Nephron (organoid): ENCODE measurements at regions not wholly inside any gene's neighbourhood (a gene's known extent, or its start where the extent isn't known, plus 50 kb on each side); places are given as distances from the start of the nearest gene placed in this dataset.

ENCODE experiments used
- H3K27ac Mint-ChIP-seq, 3 experiments: 2 replicates each; pipeline ENCODE4 v1.8.0; 2020; ENCODE audit warnings: mixed read lengths in 3 of 3, mild to moderate bottlenecking in 2 of 3, moderate library complexity in 1 of 3
- H3K27me3 Mint-ChIP-seq: 2 replicates; pipeline ENCODE4 v1.8.0; 2021; ENCODE audit warnings: low read depth, mild to moderate bottlenecking, moderate library complexity, mixed read lengths
- H3K36me3 Mint-ChIP-seq: 2 replicates; pipeline ENCODE4 v1.8.0; 2020; ENCODE audit warnings: low read depth, mixed read lengths
- H3K4me1 Mint-ChIP-seq: 2 replicates; pipeline ENCODE4 v1.8.0; 2020; ENCODE audit warnings: mixed read lengths
- H3K4me3 Mint-ChIP-seq, 3 experiments: 2 replicates each; pipeline ENCODE4 v1.8.0; 2020; ENCODE audit warnings: mild to moderate bottlenecking in 3 of 3, mixed read lengths in 3 of 3, moderate library complexity in 2 of 3
- H3K9me3 Mint-ChIP-seq: 2 replicates; pipeline ENCODE4 v1.8.0; 2020; ENCODE audit warnings: mixed read lengths
- CTCF ChIP-seq, 3 experiments: fragments of 200-600 bp; sonication (generic); IDR thresholded peaks; one replicate each; pipeline ENCODE4 v1.5.0; 2021; ENCODE audit warnings: antibody characterized with exemption in 3 of 3; ENCODE audit not compliant: unreplicated experiment in 3 of 3

DNA sequence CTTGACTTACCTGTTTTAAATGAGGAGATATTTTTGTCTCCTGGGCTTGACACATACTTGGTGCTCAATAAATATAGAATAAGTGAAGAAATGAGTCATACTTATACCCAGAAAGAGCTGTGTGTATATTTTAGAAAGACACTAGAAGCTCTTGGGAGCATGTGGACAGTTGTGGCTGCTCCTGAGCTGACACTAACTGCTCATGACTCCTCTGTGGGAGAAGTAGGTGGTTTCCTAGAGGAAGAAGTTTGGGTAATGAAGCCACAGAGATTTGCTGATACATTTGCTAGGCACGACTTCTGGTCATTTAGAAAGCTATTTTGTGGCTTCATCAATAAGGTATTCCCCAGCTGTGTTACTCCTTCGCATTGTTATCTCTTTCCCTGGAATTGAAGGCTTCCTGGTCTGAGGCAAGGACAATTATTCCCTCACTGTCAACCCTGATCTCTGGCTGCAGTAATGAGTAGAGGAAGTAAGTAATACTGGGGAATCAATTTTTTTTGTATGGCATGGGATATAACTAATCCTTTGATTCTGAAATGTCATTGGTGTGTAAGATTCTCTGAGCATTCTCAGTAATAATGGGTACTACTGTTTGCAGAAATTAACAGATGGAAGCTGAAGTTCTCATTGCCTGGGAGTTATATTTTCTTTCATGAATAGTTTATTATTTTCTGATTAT lies 79.6 kb upstream of the DCBLD2 start:
- TF ChIP-seq CTCF (IDR thresholded peaks at IDR 0.05; ENCODE audit: unreplicated experiment in 3 of 3), result no peak
- Mint-ChIP-seq H3K4me3 (no peak overlapping the region), H3K27me3 (no peaks in the 10 kb centered on the region), H3K27ac (no peak overlapping the region), H3K36me3 (no peaks in the 10 kb centered on the region), H3K4me1 (peaks cover 14% of the 10 kb centered on the region), H3K9me3 (no peaks in the 10 kb centered on the region)

DNA sequence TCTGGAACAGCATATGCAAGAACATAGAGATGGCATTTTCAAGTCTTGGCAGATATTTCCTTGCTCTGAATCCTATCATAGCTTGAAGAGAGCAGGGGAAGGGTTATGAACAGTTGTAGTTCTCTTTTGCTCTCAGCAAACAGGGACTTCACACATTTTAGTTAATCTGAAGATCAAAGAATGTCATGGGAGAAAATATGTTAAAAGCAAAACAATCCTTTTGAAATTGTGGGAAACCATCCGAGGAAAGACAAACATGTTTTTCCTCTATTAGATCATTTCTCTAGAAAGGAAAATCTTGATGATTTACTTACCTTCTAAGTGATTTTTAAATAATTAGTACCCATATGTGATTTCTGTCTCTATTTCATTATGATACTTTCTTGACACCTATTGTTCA lies 77.8 kb upstream of the DCBLD2 start:
- no peaks in the 10 kb centered on the region for H3K36me3 Mint-ChIP-seq
- peaks cover 5% of the 10 kb centered on the region for H3K4me1 Mint-ChIP-seq
- no peak overlapping the region for H3K27ac Mint-ChIP-seq
- no peaks in the 10 kb centered on the region for H3K9me3 Mint-ChIP-seq
- no peaks in the 10 kb centered on the region for H3K27me3 Mint-ChIP-seq
- H3K4me3 Mint-ChIP-seq, result no peak overlapping the region
- no peak for TF ChIP-seq CTCF (IDR thresholded peaks at IDR 0.05; ENCODE audit: unreplicated experiment in 3 of 3)

DNA sequence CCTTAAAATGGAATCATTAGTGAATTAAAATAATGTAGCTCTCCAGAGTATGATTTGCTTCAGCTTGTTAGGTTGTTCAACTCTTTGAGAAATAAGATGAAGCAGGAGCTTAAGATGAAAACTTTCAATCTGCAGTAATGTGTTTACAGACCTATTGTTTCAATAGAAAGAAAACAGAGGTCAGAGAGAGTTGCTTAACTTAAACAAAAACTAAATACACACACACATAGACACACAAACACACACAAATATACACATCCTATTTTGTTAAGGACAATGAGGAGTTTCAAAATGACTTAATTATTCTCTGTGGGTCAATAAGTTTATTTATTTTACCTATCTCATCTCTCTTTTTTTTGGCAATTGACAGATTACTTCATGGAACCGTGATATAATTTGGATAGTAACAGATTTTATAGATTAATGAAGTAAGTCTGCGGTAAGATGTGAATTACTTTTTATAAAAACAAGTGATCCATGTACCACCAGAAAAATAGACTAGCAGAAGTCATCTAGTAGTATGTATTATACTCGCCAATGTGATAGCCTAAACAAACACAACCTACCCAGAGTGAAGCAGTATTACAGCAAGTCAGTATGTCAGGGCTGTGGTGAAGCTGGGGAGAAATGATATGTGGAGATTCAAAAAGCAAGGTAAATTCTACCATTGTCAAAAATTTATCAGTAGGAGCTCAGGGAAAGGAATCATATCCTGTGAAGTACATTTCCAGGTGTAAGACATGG lies 76.7 kb upstream of the DCBLD2 start:
- H3K27ac Mint-ChIP-seq, result no peak overlapping the region
- H3K4me1 Mint-ChIP-seq, result peaks cover 5% of the 10 kb centered on the region
- H3K4me3 Mint-ChIP-seq, result no peak overlapping the region
- no peaks in the 10 kb centered on the region for H3K9me3 Mint-ChIP-seq
- H3K27me3 Mint-ChIP-seq, result no peaks in the 10 kb centered on the region
- no peak for TF ChIP-seq CTCF (IDR thresholded peaks at IDR 0.05; ENCODE audit: unreplicated experiment in 3 of 3)
- H3K36me3 Mint-ChIP-seq, result no peaks in the 10 kb centered on the region

- H3K4me1 Mint-ChIP-seq, result peaks cover 5% of the 10 kb centered on the region
- no peak for TF ChIP-seq CTCF (IDR thresholded peaks at IDR 0.05; ENCODE audit: unreplicated experiment in 3 of 3)
- H3K27me3 Mint-ChIP-seq, result no peaks in the 10 kb centered on the region
- no peak overlapping the region for H3K4me3 Mint-ChIP-seq
- H3K36me3 Mint-ChIP-seq, result no peaks in the 10 kb centered on the region
- no peaks in the 10 kb centered on the region for H3K9me3 Mint-ChIP-seq
- H3K27ac Mint-ChIP-seq, result no peak overlapping the region
Measured at GRCh38 chr3:98977520-98977919, 76.0 kb upstream of the DCBLD2 start.

DNA sequence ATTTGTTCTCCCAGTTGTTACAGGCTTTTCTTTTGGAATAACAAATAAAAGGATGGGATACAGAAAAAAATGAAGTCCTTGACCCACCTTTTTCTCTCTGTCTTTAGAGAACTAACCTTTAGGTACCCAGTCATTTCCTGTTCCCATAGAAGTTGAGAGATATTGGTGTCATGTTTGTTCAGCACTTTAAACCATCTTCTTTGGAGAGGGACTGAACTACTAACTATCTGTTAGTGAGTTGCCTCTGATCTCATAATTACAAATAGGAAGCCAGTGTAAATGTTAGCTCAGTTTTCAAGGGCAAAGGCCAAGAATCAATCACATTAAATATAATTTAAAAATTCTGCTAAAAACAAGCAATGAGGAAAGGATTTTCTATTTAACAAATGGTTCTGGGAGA lies 72.9 kb upstream of the DCBLD2 start:
- Mint-ChIP-seq H3K36me3 (no peaks in the 10 kb centered on the region), H3K27me3 (no peaks in the 10 kb centered on the region), H3K27ac (no peak overlapping the region), H3K4me3 (no peak overlapping the region), H3K9me3 (no peaks in the 10 kb centered on the region), H3K4me1 (peaks cover 5% of the 10 kb centered on the region)
- no peak for TF ChIP-seq CTCF (IDR thresholded peaks at IDR 0.05; ENCODE audit: unreplicated experiment in 3 of 3)

DNA sequence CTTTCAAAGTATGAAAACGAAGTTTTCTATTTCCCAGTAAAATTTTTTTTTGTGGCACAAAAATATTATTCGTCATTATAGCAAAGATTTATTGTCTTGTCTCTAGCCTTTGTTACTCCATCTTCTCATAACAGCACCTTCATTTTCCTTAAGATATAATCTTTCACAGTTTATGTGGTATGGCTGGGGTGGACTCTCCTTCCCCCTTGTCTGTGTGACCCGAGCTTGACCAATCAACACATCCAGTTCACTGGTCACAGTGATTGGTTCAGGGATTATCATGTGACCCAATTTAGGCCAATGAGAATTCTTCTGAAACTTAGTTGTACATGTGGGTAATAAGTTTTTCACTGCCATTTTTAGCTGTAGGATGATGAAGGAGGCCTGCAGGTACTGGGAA lies 71.2 kb upstream of the DCBLD2 start:
- Mint-ChIP-seq H3K36me3 (no peaks in the 10 kb centered on the region), H3K4me3 (no peak overlapping the region), H3K4me1 (peaks cover 5% of the 10 kb centered on the region), H3K27ac (peak overlapping the region in 1 of 3 experiments; percentile 70), H3K27me3 (no peaks in the 10 kb centered on the region), H3K9me3 (no peaks in the 10 kb centered on the region)
- no peak for TF ChIP-seq CTCF (IDR thresholded peaks at IDR 0.05; ENCODE audit: unreplicated experiment in 3 of 3)
